GM20000 (cell line): ENCODE measurements at regions not wholly inside any gene's neighbourhood (a gene's known extent, or its start where the extent isn't known, plus 50 kb on each side); places are given as distances from the start of the nearest gene placed in this dataset.

Source experiments
- DNase-seq: peaks from one replicate; pipeline ENCODE4 v3.0.0; 2012; ENCODE audit warnings: low spot score
- TF ChIP-seq, protein P1 (sequence below): IDR thresholded peaks from 2 replicates; pipeline ENCODE4 v1.5.1; 2012; ENCODE audit warnings: mild to moderate bottlenecking, control low read depth; ENCODE audit errors: extremely low read depth, missing control alignments

DNA sequence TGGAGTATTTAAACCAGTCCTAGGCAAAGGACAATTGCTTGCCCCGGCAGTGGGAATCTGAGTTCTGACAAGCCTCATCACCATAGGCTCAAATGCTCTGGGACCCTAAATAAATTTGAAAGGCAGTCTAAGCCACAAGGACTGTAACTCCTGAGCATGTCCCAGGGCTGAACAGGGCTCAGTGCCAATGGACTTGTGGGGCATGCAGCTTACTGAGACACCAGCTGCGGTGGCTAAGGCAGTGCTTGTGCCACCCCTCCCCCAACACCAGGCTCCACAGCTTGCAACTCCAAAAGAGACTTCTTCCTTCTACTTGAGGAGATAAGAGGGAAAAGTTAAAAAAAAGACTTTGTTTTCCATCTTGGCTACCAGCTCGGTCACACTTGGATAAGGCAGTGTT, 289.7 kb upstream of the DCBLD2 start:
- DNase-seq = no peak
- TF ChIP-seq, protein P1, sequence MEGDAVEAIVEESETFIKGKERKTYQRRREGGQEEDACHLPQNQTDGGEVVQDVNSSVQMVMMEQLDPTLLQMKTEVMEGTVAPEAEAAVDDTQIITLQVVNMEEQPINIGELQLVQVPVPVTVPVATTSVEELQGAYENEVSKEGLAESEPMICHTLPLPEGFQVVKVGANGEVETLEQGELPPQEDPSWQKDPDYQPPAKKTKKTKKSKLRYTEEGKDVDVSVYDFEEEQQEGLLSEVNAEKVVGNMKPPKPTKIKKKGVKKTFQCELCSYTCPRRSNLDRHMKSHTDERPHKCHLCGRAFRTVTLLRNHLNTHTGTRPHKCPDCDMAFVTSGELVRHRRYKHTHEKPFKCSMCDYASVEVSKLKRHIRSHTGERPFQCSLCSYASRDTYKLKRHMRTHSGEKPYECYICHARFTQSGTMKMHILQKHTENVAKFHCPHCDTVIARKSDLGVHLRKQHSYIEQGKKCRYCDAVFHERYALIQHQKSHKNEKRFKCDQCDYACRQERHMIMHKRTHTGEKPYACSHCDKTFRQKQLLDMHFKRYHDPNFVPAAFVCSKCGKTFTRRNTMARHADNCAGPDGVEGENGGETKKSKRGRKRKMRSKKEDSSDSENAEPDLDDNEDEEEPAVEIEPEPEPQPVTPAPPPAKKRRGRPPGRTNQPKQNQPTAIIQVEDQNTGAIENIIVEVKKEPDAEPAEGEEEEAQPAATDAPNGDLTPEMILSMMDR = no peak

DNA sequence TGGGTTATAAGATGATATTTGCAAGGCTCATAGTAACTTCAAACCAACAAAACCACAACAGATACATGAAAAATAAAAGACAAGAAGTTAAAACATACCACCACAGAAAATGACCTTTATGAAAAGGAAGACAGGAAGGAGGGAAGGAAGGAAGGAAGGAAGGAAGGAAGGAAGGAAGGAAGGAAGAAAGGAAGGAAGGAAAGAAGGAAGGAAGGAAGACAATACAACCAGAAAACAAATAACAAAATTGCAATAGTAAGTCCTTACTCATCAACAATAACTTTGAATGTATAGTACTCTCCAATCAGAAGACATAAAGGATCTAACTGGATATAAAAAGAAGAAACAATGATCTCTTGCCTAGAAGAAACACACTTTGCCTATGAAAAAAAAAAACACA, 287.4 kb upstream of the DCBLD2 start:
- DNase-seq = no peak
- TF ChIP-seq, protein P1 = no peak

DNA sequence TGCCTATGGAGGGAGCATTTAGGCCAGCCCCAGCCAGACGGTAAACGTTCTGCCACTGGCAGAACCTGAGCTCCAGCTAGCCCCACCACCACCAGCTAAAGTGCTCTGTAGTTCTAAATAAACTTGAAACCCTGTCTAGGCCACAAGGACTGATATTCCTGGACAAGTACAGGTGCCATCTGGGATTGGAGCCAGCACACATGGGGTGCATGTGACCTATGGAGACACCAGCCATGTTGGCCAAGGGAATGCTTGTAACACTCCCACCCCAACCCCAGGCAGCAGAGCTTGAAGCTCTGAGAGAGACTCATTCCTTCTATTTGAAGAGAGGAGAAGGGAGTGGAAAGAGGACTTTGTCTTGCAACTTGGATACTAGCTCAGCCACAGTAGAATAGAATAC, 284.5 kb upstream of the DCBLD2 start:
- TF ChIP-seq, protein P1 = no peak

DNA sequence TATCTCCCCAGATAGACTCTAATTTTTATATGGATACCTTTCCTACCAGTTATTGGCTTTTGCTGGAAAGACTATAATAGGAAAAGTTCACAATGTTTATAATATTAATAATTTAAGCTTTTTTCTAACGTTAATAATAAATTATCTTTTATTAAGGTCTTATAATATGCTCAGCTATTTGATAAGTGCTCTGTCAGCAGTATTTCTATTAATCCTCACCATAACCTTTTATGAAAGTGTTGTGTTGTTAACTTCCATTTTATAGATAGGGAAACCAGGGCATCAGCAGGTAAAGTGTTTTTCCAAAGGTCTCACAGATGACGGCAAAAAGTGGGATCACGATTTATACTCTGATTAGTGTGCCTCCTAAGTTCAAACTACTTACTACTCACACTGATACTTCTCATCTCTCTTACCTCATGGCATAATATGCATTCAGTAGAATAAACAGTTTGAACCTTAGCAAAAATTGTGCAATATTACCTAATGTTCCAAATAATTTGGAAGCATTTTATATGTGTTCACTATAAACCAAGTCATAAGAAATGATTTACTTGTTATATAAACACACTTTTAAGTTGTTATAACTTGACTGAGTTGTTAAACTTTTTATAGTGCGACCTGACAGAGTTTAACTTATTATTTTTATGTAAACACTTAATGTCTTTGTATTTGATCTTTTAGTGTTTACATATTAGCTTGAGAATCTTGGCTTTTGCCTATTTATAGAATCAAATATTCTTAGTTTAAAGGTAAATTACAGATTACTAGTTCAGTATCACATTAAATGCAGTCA, 274.9 kb upstream of the DCBLD2 start:
- TF ChIP-seq, protein P1 = no peak
- DNase-seq = no peak

More for the DNA sequence above, 284.5 kb upstream of the DCBLD2 start:
- DNase-seq = no peak

- TF ChIP-seq, protein P1 = no peak
- no peak for DNase-seq
Measured at GRCh38 chr3:99175276-99175812, 273.8 kb upstream of the DCBLD2 start.

DNA sequence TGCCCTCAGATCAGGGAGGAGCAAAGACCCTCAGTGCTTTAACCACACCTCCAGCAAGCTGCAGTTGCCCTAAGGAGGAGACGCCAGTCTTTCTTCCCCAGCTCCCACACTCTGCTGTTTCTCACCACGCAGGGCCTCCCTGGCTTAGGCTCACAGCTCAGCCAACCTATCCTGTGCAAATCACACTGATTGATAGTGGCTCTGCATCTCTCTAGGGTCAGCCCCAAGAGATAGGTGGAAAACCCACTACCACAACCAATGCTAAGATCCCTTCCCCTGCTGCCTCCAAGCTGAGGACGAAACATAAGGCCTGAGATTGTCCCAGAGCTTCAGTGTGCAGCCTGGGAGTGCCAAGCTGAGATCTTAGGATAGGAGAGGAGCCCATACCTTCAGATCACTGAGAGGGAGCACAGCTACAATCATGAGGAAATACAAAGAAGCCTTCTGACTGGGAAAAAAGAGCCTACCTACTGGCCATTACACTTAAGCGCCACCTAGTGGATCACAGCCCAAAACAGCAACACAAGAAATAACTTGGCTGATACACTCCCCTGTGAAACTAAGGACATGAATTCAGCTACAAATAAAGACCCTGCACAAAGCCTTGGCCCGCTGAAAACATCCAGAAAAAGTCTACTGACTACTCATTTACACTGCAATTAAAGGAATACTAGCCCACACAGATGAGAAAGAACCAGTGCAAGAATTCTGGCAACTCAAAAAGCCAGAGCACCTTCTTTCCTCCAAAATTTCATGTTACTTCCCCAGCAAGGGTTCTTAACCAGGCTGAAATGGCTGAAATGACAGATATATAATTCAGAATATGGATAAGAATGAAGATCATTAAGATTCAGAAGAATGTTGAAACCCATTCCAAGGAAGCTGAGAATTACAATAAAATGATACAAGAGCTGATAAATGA, 271.5 kb upstream of the DCBLD2 start:
- DNase-seq = peak; percentile 31
- TF ChIP-seq, protein P1 = peak; percentile 70

DNA sequence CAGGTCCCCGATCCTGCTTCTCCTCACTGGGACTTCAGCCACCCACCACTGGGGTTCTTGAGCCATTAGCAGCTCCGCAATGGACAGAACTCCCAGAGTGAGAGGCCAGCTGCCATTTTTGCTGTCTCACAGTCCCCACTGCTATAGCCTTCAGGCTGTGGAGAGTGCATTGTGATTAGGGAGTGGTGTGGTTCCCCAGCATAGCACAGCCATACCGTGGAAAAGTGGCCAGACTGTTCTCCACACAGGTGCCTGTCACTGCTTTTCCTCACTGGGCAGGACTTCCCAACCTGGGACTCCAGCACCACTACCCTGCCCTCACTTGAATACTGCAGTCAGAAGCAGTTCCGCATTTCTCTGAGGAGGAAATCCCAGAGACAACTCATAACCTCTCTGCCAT, 270.3 kb upstream of the DCBLD2 start:
- TF ChIP-seq, protein P1 = no peak

More for the DNA sequence above, 270.3 kb upstream of the DCBLD2 start:
- DNase-seq = no peak
